SK-N-SH (cell line): ENCODE measurements at regions not wholly inside any gene's neighbourhood (a gene's known extent, or its start where the extent isn't known, plus 50 kb on each side); places are given as distances from the start of the nearest gene placed in this dataset.

Experiments
- CTCF ChIA-PET: fragments of 300-600, 350-600 bp; formaldehyde crosslinking; extraction: SDS; loops from one replicate; lab custom pipeline; 2021; lab: Yijun Ruan, JAX
- POLR2A ChIA-PET: fragments of 350-600 bp; sonication (Branson Sonifier 250); formaldehyde crosslinking; extraction: SDS; loops from one replicate; lab custom pipeline; 2020; ENCODE audit warnings: antibody characterized with exemption, inconsistent platforms; lab: Yijun Ruan, JAX
- DNase-seq: peaks from one replicate; pipeline ENCODE4 v3.0.0; 2012
- H2AFZ ChIP-seq: fragments of 200-600 bp; sonication (generic); 2 replicates; pipeline ENCODE4 v1.8.1; 2016; ENCODE audit warnings: antibody characterized with exemption, mild to moderate bottlenecking, low read depth
- H3F3A ChIP-seq: fragments of 200-600 bp; sonication (generic); replicated peaks from 2 replicates; pipeline ENCODE3; 2016; ENCODE audit warnings: antibody characterized with exemption, mild to moderate bottlenecking; ENCODE audit not compliant: insufficient read depth
- H3K27ac ChIP-seq, 2 experiments: fragments of 200-500 bp in 1 of 2; fragments of 200-600 bp in 1 of 2; sonication (Bioruptor generic) in 1 of 2; sonication (generic), shearing (Covaris generic) in 1 of 2; 2 replicates each; pipeline versions ENCODE4 v1.5.1 to v1.6.1; 2014 to 2016; ENCODE audit warnings: low read depth in 2 of 2, inconsistent platforms in 1 of 2, low read length in 1 of 2, mild to moderate bottlenecking in 1 of 2, mixed read lengths in 1 of 2
- H3K27me3 ChIP-seq: fragments of 200-600 bp; sonication (generic), shearing (Covaris generic); 2 replicates; pipeline ENCODE4 v1.6.1; 2016; ENCODE audit warnings: mixed run types; ENCODE audit not compliant: insufficient read depth
- H3K36me3 ChIP-seq, 2 experiments: fragments of 200-500 bp in 1 of 2; fragments of 200-600 bp in 1 of 2; sonication (Bioruptor generic) in 1 of 2; sonication (generic) in 1 of 2; replicated peaks in 1 of 2; 2 replicates each; pipeline versions ENCODE3 to v1.5.1; 2014 to 2016; ENCODE audit warnings: low read length in 1 of 2, mild to moderate bottlenecking in 1 of 2; ENCODE audit not compliant: insufficient read depth in 2 of 2, control insufficient read depth in 1 of 2
- H3K4me1 ChIP-seq, 2 experiments: fragments of 200-500 bp in 1 of 2; fragments of 200-600 bp in 1 of 2; sonication (Bioruptor generic) in 1 of 2; sonication (generic), shearing (Covaris generic) in 1 of 2; 2 replicates each; pipeline versions ENCODE4 v1.5.1 to v1.6.1; 2014 to 2016; ENCODE audit warnings: low read depth in 1 of 2, low read length in 1 of 2, mixed run types in 1 of 2; ENCODE audit not compliant: insufficient read depth in 2 of 2, control insufficient read depth in 1 of 2
- H3K4me2 ChIP-seq: fragments of 200-600 bp; sonication (generic), shearing (Covaris generic); 2 replicates; pipeline ENCODE4 v1.6.1; 2017; ENCODE audit warnings: mixed run types
- H3K4me3 ChIP-seq, 2 experiments: fragments of 200-500 bp in 1 of 2; fragments of 200-600 bp in 1 of 2; sonication (Bioruptor generic) in 1 of 2; sonication (generic), shearing (Covaris generic) in 1 of 2; 2 replicates each; pipeline versions ENCODE4 v1.5.1 to v1.8.1; 2014 to 2016; ENCODE audit warnings: low read depth in 2 of 2, inconsistent platforms in 1 of 2, low read length in 1 of 2, mild to moderate bottlenecking in 1 of 2, mixed read lengths in 1 of 2, moderate library complexity in 1 of 2
- H3K79me2 ChIP-seq: fragments of 200-600 bp; sonication (generic); 2 replicates; pipeline ENCODE4 v1.8.1; 2017; ENCODE audit warnings: mild to moderate bottlenecking; ENCODE audit not compliant: insufficient read depth
- H3K9ac ChIP-seq: fragments of 200-600 bp; sonication (generic); 2 replicates; pipeline ENCODE4 v1.6.1; 2017; ENCODE audit warnings: mixed run types
- H3K9me2 ChIP-seq: fragments of 200-600 bp; sonication (generic); 2 replicates; pipeline ENCODE4 v1.6.1; 2017; ENCODE audit warnings: mixed run types
- H3K9me3 ChIP-seq: fragments of 200-600 bp; sonication (generic); 2 replicates; pipeline ENCODE4 v1.6.1; 2017; ENCODE audit warnings: mixed run types, mild to moderate bottlenecking, moderate library complexity
- H4K20me1 ChIP-seq: fragments of 200-600 bp; sonication (generic); 2 replicates; pipeline ENCODE4 v1.6.1; 2017; ENCODE audit warnings: mild to moderate bottlenecking, mixed run types; ENCODE audit not compliant: insufficient read depth
- CHD2 ChIP-seq: fragments of 150-350 bp; IDR thresholded peaks from 2 replicates; pipeline ENCODE4 v1.6.1; 2018; ENCODE audit warnings: low read length; ENCODE audit not compliant: partially characterized antibody
- CTCF ChIP-seq: fragments of 200-600 bp; sonication (generic); IDR thresholded peaks from 2 replicates; pipeline ENCODE4 v1.6.1; 2017; ENCODE audit warnings: antibody characterized with exemption, mild to moderate bottlenecking, moderate library complexity
- ELF1 ChIP-seq: IDR thresholded peaks from 2 replicates; pipeline ENCODE4 v1.4.0; 2012
- EP300 ChIP-seq, 2 experiments: IDR thresholded peaks; 2 replicates each; pipeline versions ENCODE4 v1.4.0 to v1.6.1; 2012; ENCODE audit warnings: borderline replicate concordance in 1 of 2, low read depth in 1 of 2, low read length in 1 of 2
- EZH2phosphoT487 ChIP-seq: fragments of 200-600 bp; sonication (generic); IDR thresholded peaks from 2 replicates; pipeline ENCODE4 v1.6.1; 2017; ENCODE audit warnings: low read depth, mixed run types, mild to moderate bottlenecking, antibody characterized with exemption, moderate library complexity, borderline replicate concordance
- FOSL2 ChIP-seq: IDR thresholded peaks from 2 replicates; pipeline ENCODE4 v1.4.0; 2012; ENCODE audit warnings: low read depth, mild to moderate bottlenecking, moderate library complexity, borderline replicate concordance
- FOXJ3 ChIP-seq: sonication (generic); formaldehyde crosslinking; IDR thresholded peaks from 2 replicates; pipeline ENCODE4 v1.5.1; 2020; ENCODE audit warnings: mild to moderate bottlenecking, missing genetic modification reagents
- FOXM1 ChIP-seq: IDR thresholded peaks from 2 replicates; pipeline ENCODE4 v1.4.0; 2012; ENCODE audit warnings: low read depth, mild to moderate bottlenecking
- GATA2 ChIP-seq: sonication (generic); formaldehyde crosslinking; IDR thresholded peaks from 2 replicates; pipeline ENCODE4 v1.5.0; 2020; ENCODE audit warnings: mild to moderate bottlenecking, missing genetic modification reagents
- JUND ChIP-seq: IDR thresholded peaks from 2 replicates; pipeline ENCODE4 v1.4.0; 2012
- NFIC ChIP-seq: IDR thresholded peaks from 2 replicates; pipeline ENCODE4 v1.4.0; 2012; ENCODE audit warnings: borderline replicate concordance
- RAD21 ChIP-seq: IDR thresholded peaks from 2 replicates; pipeline ENCODE4 v1.6.1; 2012; ENCODE audit warnings: mild to moderate bottlenecking, low read length
- RCOR1 ChIP-seq: fragments of 150-350 bp; IDR thresholded peaks from 2 replicates; pipeline ENCODE4 v1.6.1; 2017; ENCODE audit warnings: antibody characterized with exemption, low read length
- RFX5 ChIP-seq: IDR thresholded peaks from 2 replicates; pipeline ENCODE4 v1.6.1; 2012; ENCODE audit warnings: mild to moderate bottlenecking, improper control_type of control experiment, low read length
- RXRA ChIP-seq: IDR thresholded peaks from 2 replicates; pipeline ENCODE4 v1.4.0; 2012; ENCODE audit warnings: low read depth, mild to moderate bottlenecking, borderline replicate concordance
- TAF1 ChIP-seq: IDR thresholded peaks from 2 replicates; pipeline ENCODE4 v1.6.1; 2012; ENCODE audit warnings: low read depth, mild to moderate bottlenecking, low read length, moderate library complexity, borderline replicate concordance
- TEAD4 ChIP-seq: IDR thresholded peaks from 2 replicates; pipeline ENCODE4 v1.4.0; 2012; ENCODE audit warnings: mild to moderate bottlenecking, borderline replicate concordance; ENCODE audit not compliant: insufficient read depth
- USF1 ChIP-seq: IDR thresholded peaks from 2 replicates; pipeline ENCODE4 v1.4.0; 2012; ENCODE audit warnings: low read depth, borderline replicate concordance
- USF2 ChIP-seq: fragments of 150-350 bp; IDR thresholded peaks from 2 replicates; pipeline ENCODE4 v1.6.1; 2017; ENCODE audit warnings: antibody characterized with exemption, low read length, low read depth, borderline replicate concordance
- YY1 ChIP-seq: IDR thresholded peaks from 2 replicates; pipeline ENCODE4 v1.4.0; 2012; ENCODE audit warnings: low read depth, mild to moderate bottlenecking
- WGBS: methylation state at CpG from one replicate; pipeline ENCODE4 v1.1.6; 2017; ENCODE audit warnings: low lambda C conversion rate; 5-methylcytosine and 5-hydroxymethylcytosine counted together

- Histone ChIP-seq H3K36me3 (no peaks in the 10 kb centered on the region), H4K20me1 (no peaks in the 10 kb centered on the region), H3K4me2 (no peak overlapping the region), H3F3A (no peaks in the 10 kb centered on the region), H3K4me1 (peaks cover 0 to 43% of the 10 kb centered on the region in 2 experiments; a peak in 2 of 4 replicates), H3K9ac (no peak overlapping the region), H3K79me2 (no peaks in the 10 kb centered on the region), H2AFZ (no peak overlapping the region), H3K9me2 (no peaks in the 10 kb centered on the region), H3K27ac (no peak overlapping the region), H3K9me3 (no peaks in the 10 kb centered on the region), H3K4me3 (no peak overlapping the region), H3K27me3 (no peaks in the 10 kb centered on the region)
- ChIA-PET CTCF (interaction anchor here (1.1 kb wide), 1 partner anchor 147 kb away, joined by 3 read pairs; the partner anchor contains the start of gene PLPP3), POLR2A (no interaction called here)
- TF ChIP-seq FOXM1 (no peak), USF2 (no peak), FOXJ3 (CRISPR knock-in tag) (no peak), YY1 (no peak), JUND (no peak), RCOR1 (no peak), TAF1 (no peak), TEAD4 (no peak), EZH2phosphoT487 (no peak), NFIC (no peak), USF1 (no peak), CTCF (no peak)
- no peak for DNase-seq
- WGBS, result 79% methylated on average over 8 of the region's 8 CpGs
These were observed 147.0 kb downstream of the PLPP3 start for GRCh38 chr1:56432166-56432971.

GRCh38 chr1:56430141-56430839 lies 149.1 kb downstream of the PLPP3 start:
- Histone ChIP-seq H3K9me3 (no peaks in the 10 kb centered on the region), H4K20me1 (no peaks in the 10 kb centered on the region), H3K27ac (peak overlapping the region in 1 of 2 experiments; percentile 87; a peak in 2 of 4 replicates), H3K4me3 (no peak overlapping the region), H3K27me3 (no peaks in the 10 kb centered on the region), H3K9me2 (no peaks in the 10 kb centered on the region), H2AFZ (no peak overlapping the region), H3K9ac (no peak overlapping the region), H3K36me3 (no peaks in the 10 kb centered on the region), H3K4me1 (peaks cover 0 to 26% of the 10 kb centered on the region in 2 experiments; a peak in 2 of 4 replicates), H3K79me2 (no peaks in the 10 kb centered on the region), H3F3A (no peaks in the 10 kb centered on the region), H3K4me2 (no peak overlapping the region)
- POLR2A ChIA-PET, result no interaction called here
- DNase-seq, result peak; percentile 44
- 48% methylated on average over 2 of the region's 4 CpGs for WGBS
- CTCF ChIA-PET, result interaction anchor here (0.6 to 1.2 kb wide), 2 partner anchors 21 to 145 kb away, joined by 3 read pairs; no protein-coding TSS in a partner anchor
- TF ChIP-seq ELF1 (no peak), RCOR1 (peak; percentile 66; the same call in 1 of the 2 replicates), EP300 (IDR thresholded peaks at IDR 0.05; ENCODE audit: borderline replicate concordance in 1 of 2, low read depth in 1 of 2, low read length in 1 of 2) (peak in 1 of 2 experiments; percentile 82; a peak in 1 of 4 replicates), CTCF (no peak), NFIC (no peak), FOXJ3 (CRISPR knock-in tag) (0 out of 2 replicates have a peak, but pooled peaks have one; percentile 21), FOSL2 (no peak), GATA2 (CRISPR knock-in tag) (peak; percentile 69), RXRA (no peak), RFX5 (no peak), RAD21 (peak; percentile 35; the same call in 1 of the 2 replicates), CHD2 (peak; percentile 79)
